HepG2 (cell line): ENCODE measurements at regions not wholly inside any gene's neighbourhood (a gene's known extent, or its start where the extent isn't known, plus 50 kb on each side); places are given as distances from the start of the nearest gene placed in this dataset.

ENCODE experiments used
- ATAC-seq: fragments of 200-7000 bp; cut with Tn5 transposase; 3 replicates; pipeline ENCODE4 v1.9.1; 2020; ENCODE audit warnings: mild to moderate bottlenecking, moderate library complexity
- BruUV-seq: library from RNA; stranded (reverse); fragments of 400-500 nt; replicated peaks from 2 replicates; lab custom pipeline; 2021; lab: Mats Ljungman, UMichigan
- CTCF ChIA-PET: fragments of 300-600 bp; formaldehyde crosslinking; extraction: SDS; loops from one replicate; lab custom pipeline; 2021; ENCODE audit warnings: low total read pairs, inconsistent platforms, low intra/inter-chr PET ratio; lab: Yijun Ruan, JAX
- POLR2A ChIA-PET: fragments of 350-600 bp; sonication (Branson Sonifier 250); formaldehyde crosslinking; loops from one replicate; lab custom pipeline; 2020; ENCODE audit warnings: antibody characterized with exemption, inconsistent platforms; lab: Yijun Ruan, JAX
- DNase-seq: peaks from one replicate; pipeline ENCODE4 v3.0.0-alpha.2; 2015; ENCODE audit warnings: low spot score
- FAIRE-seq: peaks from 3 replicates; lab custom pipeline; 2011; peaks lifted over from hg19 to GRCh38; lab: Jason Lieb, UNC
- H2AFZ ChIP-seq: one replicate; pipeline ENCODE4 v1.6.1; 2011; ENCODE audit warnings: low read length, inconsistent platforms
- H3K27ac ChIP-seq: fragments of 300-600 bp; 3 replicates; pipeline ENCODE4 v1.8.0; 2011; ENCODE audit warnings: mixed run types, mild to moderate bottlenecking, mixed read lengths, low read length, inconsistent platforms; ENCODE audit not compliant: insufficient read depth; ENCODE audit errors: extremely low read length
- H3K27me3 ChIP-seq, 2 experiments: fragments of 200-600 bp in 1 of 2; 2 replicates in 1 of 2; 3 replicates in 1 of 2; pipeline versions ENCODE4 v1.6.0 to v1.8.0; 2011; ENCODE audit warnings: low read length in 2 of 2, mild to moderate bottlenecking in 2 of 2, moderate library complexity in 2 of 2, inconsistent platforms in 1 of 2; ENCODE audit not compliant: insufficient read depth in 2 of 2, control insufficient read depth in 1 of 2
- H3K36me3 ChIP-seq, 2 experiments: fragments of 200-600 bp in 1 of 2; replicated peaks in 1 of 2; 2 replicates in 1 of 2; 3 replicates in 1 of 2; pipeline versions ENCODE4 v1.5.1 to v1.8.0; 2011; ENCODE audit warnings: low read length in 2 of 2, inconsistent platforms in 1 of 2; ENCODE audit not compliant: insufficient read depth in 2 of 2, control insufficient read depth in 1 of 2
- H3K4me1 ChIP-seq: 2 replicates; pipeline ENCODE4 v1.5.1; 2012; ENCODE audit warnings: low read length, inconsistent platforms; ENCODE audit not compliant: insufficient read depth
- H3K4me2 ChIP-seq: 2 replicates; pipeline ENCODE4 v1.6.0; 2011; ENCODE audit warnings: low read depth, low read length, inconsistent platforms
- H3K4me3 ChIP-seq, 3 experiments: fragments of 200-600 bp in 1 of 3; sonication (generic), shearing (Covaris generic) in 1 of 3; replicated peaks in 1 of 3; 2 replicates each; pipeline ENCODE4 v1.5.1; 2011 to 2016; ENCODE audit warnings: low read length in 3 of 3, inconsistent platforms in 2 of 3, low read depth in 2 of 3, mild to moderate bottlenecking in 2 of 3, control low read depth in 1 of 3, mixed read lengths in 1 of 3; ENCODE audit not compliant: insufficient read depth in 1 of 3
- H3K79me2 ChIP-seq: one replicate; pipeline ENCODE4 v1.6.1; 2011; ENCODE audit warnings: low read length, inconsistent platforms; ENCODE audit not compliant: insufficient read depth
- H3K9ac ChIP-seq: 2 replicates; pipeline ENCODE4 v1.6.0; 2011; ENCODE audit warnings: mild to moderate bottlenecking, low read depth, low read length, inconsistent platforms; ENCODE audit not compliant: insufficient read depth
- H3K9me3 ChIP-seq: 2 replicates; pipeline ENCODE4 v1.5.1; 2012; ENCODE audit warnings: mild to moderate bottlenecking, low read length
- H4K20me1 ChIP-seq: 2 replicates; pipeline ENCODE4 v1.6.0; 2011; ENCODE audit warnings: inconsistent platforms, mild to moderate bottlenecking, low read length, moderate library complexity; ENCODE audit not compliant: insufficient read depth
- CEBPG ChIP-seq: IDR thresholded peaks from 2 replicates; pipeline ENCODE4 v1.6.1; 2016
- CENPT ChIP-seq: sonication (generic); formaldehyde crosslinking; IDR thresholded peaks from 2 replicates; pipeline ENCODE4 v1.8.0; 2022; ENCODE audit warnings: low read depth, mild to moderate bottlenecking, moderate library complexity, missing genetic modification reagents
- FOSL2 ChIP-seq: sonication (generic); formaldehyde crosslinking; IDR thresholded peaks from 2 replicates; pipeline ENCODE4 v1.4.0; 2020; ENCODE audit warnings: missing genetic modification reagents
- MED13 ChIP-seq: sonication (generic); formaldehyde crosslinking; IDR thresholded peaks from 2 replicates; pipeline ENCODE4 v1.5.0; 2020; ENCODE audit warnings: missing genetic modification reagents
- RFX1 ChIP-seq: fragments of 450-650 bp; IDR thresholded peaks from 2 replicates; pipeline ENCODE4 v1.6.1; 2017
- RFX3 ChIP-seq: IDR thresholded peaks from 2 replicates; pipeline ENCODE4 v1.6.1; 2016; ENCODE audit warnings: missing biosample characterization, missing genetic modification reagents
- ZMYM3 ChIP-seq: sonication (generic); formaldehyde crosslinking; IDR thresholded peaks from 2 replicates; pipeline ENCODE4 v1.5.1; 2020; ENCODE audit warnings: mild to moderate bottlenecking, missing genetic modification reagents
- ZNF275 ChIP-seq: sonication (generic); formaldehyde crosslinking; IDR thresholded peaks from 2 replicates; pipeline ENCODE4 v1.8.0; 2022; ENCODE audit warnings: missing genetic modification reagents, mild to moderate bottlenecking, inconsistent platforms, borderline replicate concordance
- ZNF431 ChIP-seq: sonication (generic); formaldehyde crosslinking; IDR thresholded peaks from 2 replicates; pipeline ENCODE4 v1.9.0; 2022; ENCODE audit warnings: missing genetic modification reagents, low read depth, mild to moderate bottlenecking, borderline replicate concordance
- ZNF549 ChIP-seq: sonication (generic); formaldehyde crosslinking; IDR thresholded peaks from 2 replicates; pipeline ENCODE4 v1.5.0; 2020; ENCODE audit warnings: missing genetic modification reagents
- ZNF615 ChIP-seq: sonication (generic); formaldehyde crosslinking; IDR thresholded peaks from 2 replicates; pipeline ENCODE4 v1.5.0; 2020; ENCODE audit warnings: mild to moderate bottlenecking, missing genetic modification reagents, borderline replicate concordance
- ZNF747 ChIP-seq: sonication (generic); formaldehyde crosslinking; IDR thresholded peaks from 2 replicates; pipeline ENCODE4 v1.8.1; 2023; ENCODE audit warnings: missing genetic modification reagents, mild to moderate bottlenecking, borderline replicate concordance
- WGBS: methylation state at CpG from one replicate; pipeline ENCODE4 v1.1.6; 2017; ENCODE audit warnings: low lambda C conversion rate; 5-methylcytosine and 5-hydroxymethylcytosine counted together
- in situ Hi-C: cut with HindIII; loops from 2 replicates; pipeline ENCODE4 v1.10.0; 2017; ENCODE audit warnings: low pct_unique_long_range_greater_than_20kb; ENCODE audit not compliant: extremely low pct_ligation_motif_present
- intact Hi-C: fragments of 100-400 bp; cut with micrococcal nuclease; formaldehyde crosslinking; loops from one replicate; pipeline ENCODE4 v1.10.0; 2022; ENCODE audit not compliant: unreplicated experiment
- TF ChIP-seq, protein P1 (sequence below): sonication (generic); formaldehyde crosslinking; IDR thresholded peaks from 2 replicates; pipeline ENCODE4 v1.8.1; 2023; ENCODE audit warnings: mild to moderate bottlenecking, missing genetic modification reagents

DNA sequence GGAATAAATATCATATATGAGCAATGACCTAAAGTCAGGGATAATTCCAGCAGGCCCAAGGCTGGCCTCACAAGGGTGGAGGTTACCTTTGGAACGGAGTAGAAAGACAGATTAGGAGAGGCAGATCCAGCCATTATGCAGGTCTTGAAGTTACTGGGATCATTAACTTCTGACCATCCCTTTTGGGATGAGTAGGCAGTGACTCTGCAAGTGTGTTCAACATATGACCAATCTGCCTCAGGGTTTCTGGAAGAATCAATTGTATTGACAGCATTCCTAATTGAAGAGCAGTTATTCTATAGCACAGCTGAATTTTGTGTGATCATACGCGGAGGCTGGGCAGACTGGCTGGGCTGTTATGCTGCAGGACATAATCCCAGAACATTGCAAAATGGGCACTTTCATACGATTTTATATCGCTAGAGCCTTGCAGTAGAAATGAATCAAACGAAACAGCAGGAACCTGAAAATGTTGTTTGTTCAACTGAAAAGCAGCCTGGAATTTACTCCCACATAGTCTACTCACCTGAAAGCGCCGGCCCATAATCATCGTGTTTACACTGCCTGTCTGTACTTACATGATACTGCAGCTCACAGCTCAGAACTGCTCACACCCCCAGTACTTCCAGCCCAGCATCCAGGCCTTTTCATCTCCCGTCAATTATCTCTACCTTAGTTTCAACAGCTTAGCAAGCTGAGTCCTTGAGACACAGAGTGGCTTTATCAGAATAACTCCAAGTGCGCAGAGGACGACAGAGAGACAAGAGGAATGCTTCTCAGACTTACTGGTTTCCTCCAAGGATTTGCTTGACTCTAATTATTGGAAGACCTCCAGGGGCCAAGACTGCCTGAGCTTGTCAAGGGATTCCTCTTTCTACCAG lies 556.1 kb downstream of the EFNB2 start:
- H3K4me3 ChIP-seq: no peak overlapping the region
- FAIRE-seq: no peak
- no peaks in the 10 kb centered on the region for H3K4me1 ChIP-seq
- H3K27ac ChIP-seq: no peak overlapping the region
- no peak overlapping the region for H2AFZ ChIP-seq
- no peak overlapping the region for H3K9ac ChIP-seq
- TF ChIP-seq RFX1 (no peak), ZNF747 (CRISPR knock-in tag) (no peak), FOSL2 (CRISPR knock-in tag) (no peak), ZNF431 (CRISPR knock-in tag) (no peak), ZNF615 (CRISPR knock-in tag) (no peak), ZNF275 (CRISPR knock-in tag) (no peak), MED13 (CRISPR knock-in tag) (no peak), RFX3 (CRISPR knock-in tag) (no peak), CENPT (CRISPR knock-in tag) (no peak), CEBPG (CRISPR knock-in tag) (no peak), ZMYM3 (CRISPR knock-in tag) (no peak), ZNF549 (no peak)
- TF ChIP-seq, protein P1, sequence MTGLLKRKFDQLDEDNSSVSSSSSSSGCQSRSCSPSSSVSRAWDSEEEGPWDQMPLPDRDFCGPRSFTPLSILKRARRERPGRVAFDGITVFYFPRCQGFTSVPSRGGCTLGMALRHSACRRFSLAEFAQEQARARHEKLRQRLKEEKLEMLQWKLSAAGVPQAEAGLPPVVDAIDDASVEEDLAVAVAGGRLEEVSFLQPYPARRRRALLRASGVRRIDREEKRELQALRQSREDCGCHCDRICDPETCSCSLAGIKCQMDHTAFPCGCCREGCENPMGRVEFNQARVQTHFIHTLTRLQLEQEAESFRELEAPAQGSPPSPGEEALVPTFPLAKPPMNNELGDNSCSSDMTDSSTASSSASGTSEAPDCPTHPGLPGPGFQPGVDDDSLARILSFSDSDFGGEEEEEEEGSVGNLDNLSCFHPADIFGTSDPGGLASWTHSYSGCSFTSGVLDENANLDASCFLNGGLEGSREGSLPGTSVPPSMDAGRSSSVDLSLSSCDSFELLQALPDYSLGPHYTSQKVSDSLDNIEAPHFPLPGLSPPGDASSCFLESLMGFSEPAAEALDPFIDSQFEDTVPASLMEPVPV (CRISPR knock-in tag): no peak
- CTCF ChIA-PET: no interaction called here
- POLR2A ChIA-PET: no interaction called here
- no TSS peak for BruUV-seq
- intact Hi-C loops (no loop called here), in situ Hi-C loops (no loop called here)
- H3K79me2 ChIP-seq: no peaks in the 10 kb centered on the region
- peaks cover 12% of the 10 kb centered on the region for H3K9me3 ChIP-seq
- H4K20me1 ChIP-seq: no peaks in the 10 kb centered on the region
- H3K4me2 ChIP-seq: no peak overlapping the region
- WGBS: 16% methylated on average over 12 of the region's 12 CpGs
- no peaks in the 10 kb centered on the region for H3K36me3 ChIP-seq
- no peak for DNase-seq
- peak; percentile 72 for ATAC-seq
- no peaks in the 10 kb centered on the region for H3K27me3 ChIP-seq
